Thoracic aorta (tissue), 2 donors: ENCODE measurements at regions not wholly inside any gene's neighbourhood (a gene's known extent, or its start where the extent isn't known, plus 50 kb on each side); places are given as distances from the start of the nearest gene placed in this dataset.

Experiments
- ATAC-seq: fragments of 150-250 bp; one replicate; pipeline ENCODE4 v1.8.0; 2017; ENCODE audit warnings: low read depth; ENCODE audit not compliant: insufficient number of reproducible peaks, low FRiP score
- DNase-seq: peaks from one replicate; pipeline ENCODE4 v3.0.0-alpha.2; 2020; ENCODE audit warnings: low spot score
- H3K27ac ChIP-seq, 2 donors: fragments of 200-600 bp; sonication (generic); 1 replicate in 1 of 2; 2 replicates in 1 of 2; pipeline ENCODE4 v1.5.1; 2016; ENCODE audit warnings: mild to moderate bottlenecking in 2 of 2, moderate library complexity in 2 of 2
- H3K27me3 ChIP-seq: fragments of 200-600 bp; sonication (generic); replicated peaks from 2 replicates; pipeline ENCODE4 v1.6.0; 2016; ENCODE audit warnings: mild to moderate bottlenecking; ENCODE audit not compliant: insufficient read depth
- H3K36me3 ChIP-seq: fragments of 200-600 bp; sonication (generic); one replicate; pipeline ENCODE4 v1.5.1; 2016
- H3K4me1 ChIP-seq, 2 donors: fragments of 200-600 bp; sonication (generic); 1 replicate in 1 of 2; 2 replicates in 1 of 2; pipeline versions ENCODE4 v1.5.1 to v1.6.0; 2016; ENCODE audit warnings: low read depth in 2 of 2, mild to moderate bottlenecking in 1 of 2; ENCODE audit not compliant: control insufficient read depth in 1 of 2
- H3K4me3 ChIP-seq: fragments of 200-600 bp; sonication (generic); 2 replicates; pipeline ENCODE4 v1.5.1; 2016; ENCODE audit warnings: mild to moderate bottlenecking
- H3K9me3 ChIP-seq: fragments of 200-600 bp; sonication (generic); 2 replicates; pipeline ENCODE4 v1.5.1; 2016
- CTCF ChIP-seq: fragments of 200-600 bp; sonication (generic); IDR thresholded peaks from one replicate; pipeline ENCODE4 v1.5.1; 2019; ENCODE audit warnings: antibody characterized with exemption

DNA sequence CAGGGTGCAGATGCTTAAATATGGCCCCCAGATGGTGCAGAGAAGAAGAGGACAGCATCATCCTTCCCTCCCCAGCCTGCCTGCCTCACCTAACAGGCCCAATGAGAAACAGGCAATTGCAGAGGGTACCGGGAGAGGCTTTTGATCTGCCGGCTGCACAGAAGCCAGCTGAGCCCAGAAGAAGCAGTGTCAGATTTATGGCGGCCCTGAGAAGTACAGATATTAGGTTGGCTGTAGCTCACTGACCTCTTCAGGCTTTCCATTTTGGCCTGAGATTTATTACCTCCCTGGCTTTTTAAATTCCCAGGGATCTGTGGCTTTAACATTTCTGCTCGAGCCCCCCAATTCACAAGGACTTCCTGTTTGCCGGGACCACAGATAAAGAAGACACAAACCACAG is 278.7 kb downstream of the EN1 start:
- ATAC-seq (no peak), DNase-seq (no peak)
- Histone ChIP-seq H3K27me3 (no peaks in the 10 kb centered on the region), H3K36me3 (no peaks in the 10 kb centered on the region), H3K4me1 (no peaks in the 10 kb centered on the region), H3K9me3 (no peaks in the 10 kb centered on the region), H3K27ac (no peak overlapping the region), H3K4me3 (no peak overlapping the region)
- no peak for TF ChIP-seq CTCF

DNA sequence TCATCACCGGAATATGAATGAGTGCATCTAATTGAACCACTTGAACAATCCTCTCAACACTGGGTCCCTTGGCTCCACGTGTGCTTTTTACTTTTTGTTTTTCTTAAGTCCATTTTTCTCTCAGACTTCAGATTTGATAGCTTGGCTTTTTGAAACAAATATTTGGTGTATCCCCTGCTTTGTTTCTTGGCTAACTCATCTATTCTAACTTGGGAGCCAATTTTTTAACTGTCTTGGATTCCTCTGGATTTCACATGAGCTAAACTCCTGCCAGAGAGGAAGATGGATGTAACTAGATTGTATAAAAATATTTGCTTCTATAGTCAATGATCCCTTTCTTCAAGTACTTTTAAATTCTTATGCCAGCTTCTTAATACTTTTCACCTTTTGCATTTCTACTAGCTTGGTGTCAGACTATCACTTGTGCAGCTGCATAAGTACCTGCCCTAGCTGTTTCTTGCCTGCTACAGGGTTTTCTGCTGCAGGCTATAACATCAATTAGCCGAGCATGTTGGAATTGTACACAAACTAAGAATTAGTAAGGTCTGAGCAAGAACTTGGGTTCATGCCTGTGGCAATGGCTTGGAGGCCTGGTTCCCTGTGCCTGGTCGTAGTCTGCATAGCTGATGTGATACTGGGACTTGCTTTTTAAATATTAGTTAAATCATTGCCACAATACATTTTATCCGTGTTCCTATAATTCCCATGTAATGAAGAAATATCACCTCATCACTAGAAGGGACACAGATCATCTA is 281.5 kb downstream of the EN1 start:
- Histone ChIP-seq H3K27me3 (no peaks in the 10 kb centered on the region), H3K4me1 (no peaks in the 10 kb centered on the region), H3K9me3 (no peaks in the 10 kb centered on the region), H3K4me3 (no peak overlapping the region), H3K36me3 (no peaks in the 10 kb centered on the region), H3K27ac (no peak overlapping the region)
- ATAC-seq: no peak
- DNase-seq: no peak
- no peak for TF ChIP-seq CTCF

DNA sequence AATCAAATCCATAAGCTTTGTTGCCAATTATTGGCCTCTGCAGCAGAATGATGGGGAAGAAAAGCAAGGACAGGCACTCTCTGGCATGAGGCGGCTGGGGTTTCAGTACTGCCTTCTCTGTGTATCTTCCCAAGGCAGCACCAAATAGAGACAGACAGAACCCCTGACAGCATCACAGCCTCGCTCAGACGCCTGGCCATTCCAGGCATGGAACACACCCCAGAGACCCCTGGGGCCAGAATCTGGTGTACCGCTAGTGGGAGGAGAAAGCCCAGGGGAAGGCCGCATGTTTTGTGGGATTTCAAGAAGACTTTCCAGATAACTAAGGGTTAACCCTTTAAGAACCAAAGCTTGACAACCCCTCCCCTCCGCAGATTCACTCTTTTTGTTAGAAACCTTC is 282.1 kb downstream of the EN1 start:
- TF ChIP-seq CTCF: no peak
- DNase-seq: no peak
- ATAC-seq: no peak
- no peak overlapping the region for H3K27ac ChIP-seq
- no peaks in the 10 kb centered on the region for H3K4me1 ChIP-seq
- no peaks in the 10 kb centered on the region for H3K9me3 ChIP-seq
- H3K4me3 ChIP-seq: no peak overlapping the region
- H3K27me3 ChIP-seq: no peaks in the 10 kb centered on the region
- H3K36me3 ChIP-seq: no peaks in the 10 kb centered on the region

DNA sequence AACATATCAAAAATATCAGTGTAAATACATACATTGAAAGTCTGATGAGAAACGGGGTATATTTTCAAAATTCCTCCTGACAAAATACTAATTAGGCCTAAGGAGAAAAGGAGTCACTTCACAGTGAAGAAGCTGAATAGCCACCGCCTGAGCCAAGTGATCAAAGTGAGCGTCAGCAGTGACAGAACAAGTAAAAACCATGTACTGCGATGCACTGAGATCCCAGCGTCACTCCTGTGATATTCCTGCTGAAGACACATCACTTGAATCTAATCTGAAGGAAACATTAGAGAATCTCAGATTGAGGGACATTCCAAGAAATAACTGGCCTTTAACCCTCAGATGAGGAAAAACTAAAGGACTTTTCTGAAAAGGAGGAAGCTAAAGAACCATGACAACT is 285.3 kb downstream of the EN1 start:
- DNase-seq (no peak), ATAC-seq (no peak)
- Histone ChIP-seq H3K4me3 (no peak overlapping the region), H3K27me3 (no peaks in the 10 kb centered on the region), H3K4me1 (no peaks in the 10 kb centered on the region), H3K36me3 (no peaks in the 10 kb centered on the region), H3K9me3 (no peaks in the 10 kb centered on the region), H3K27ac (no peak overlapping the region)
- TF ChIP-seq CTCF: no peak

DNA sequence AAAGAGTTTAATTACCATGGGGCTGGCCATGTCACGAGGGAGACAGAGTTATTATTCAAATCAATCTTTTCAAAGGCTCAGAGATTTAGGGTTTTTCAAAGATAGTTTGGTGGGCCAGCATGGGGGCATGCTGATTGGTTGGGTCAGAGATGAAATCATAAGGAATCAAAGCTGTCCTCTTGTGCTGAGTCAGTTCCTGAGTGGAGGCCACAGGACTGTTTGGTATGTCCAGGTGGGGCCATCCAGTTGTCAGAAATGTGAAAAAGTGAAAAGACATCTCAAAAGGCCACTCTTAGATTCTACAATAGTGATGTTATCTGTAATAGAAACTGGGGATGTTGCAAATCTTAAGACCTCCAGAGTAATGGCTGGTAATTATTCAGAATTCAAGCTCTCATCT is 288.6 kb downstream of the EN1 start:
- Histone ChIP-seq H3K27ac (no peak overlapping the region), H3K36me3 (no peaks in the 10 kb centered on the region), H3K27me3 (no peaks in the 10 kb centered on the region), H3K4me1 (no peaks in the 10 kb centered on the region), H3K4me3 (no peak overlapping the region), H3K9me3 (no peaks in the 10 kb centered on the region)
- ATAC-seq (no peak), DNase-seq (no peak)
- no peak for TF ChIP-seq CTCF
